ENCODE measurements at regions not wholly inside any gene's neighbourhood (a gene's known extent, or its start where the extent isn't known, plus 50 kb on each side); places are given as distances from the start of the nearest gene placed in this dataset.

DNA sequence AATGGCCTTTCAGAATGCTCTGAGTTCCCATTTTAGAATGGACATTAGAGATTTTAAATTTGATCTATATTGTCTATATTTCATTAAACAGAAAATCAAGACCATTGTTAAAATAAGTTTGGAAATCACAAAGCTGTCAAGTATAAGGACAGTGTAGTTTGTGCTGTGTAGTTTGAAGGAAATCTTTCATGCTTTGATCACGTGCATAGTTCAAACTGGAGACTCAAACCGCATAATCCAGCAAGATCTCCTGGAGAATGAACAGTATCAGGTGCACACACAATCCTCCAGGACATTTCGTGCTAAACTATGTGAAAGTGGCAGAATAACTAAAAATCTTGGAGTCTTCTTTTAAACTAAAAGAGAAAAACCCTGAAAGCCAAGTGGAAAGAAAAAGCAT lies 60.8 kb upstream of the TBXT start:
- H3K9me3 ChIP-seq (ENCODE audit: insufficient read depth in 2 of 2, low read depth in 1 of 2, low read length in 1 of 2), result no peaks in the 10 kb centered on the region
- H2BK120ac ChIP-seq (replicated peaks; ENCODE audit: low read depth, low read length), result no peak overlapping the region
- H3K79me2 ChIP-seq (ENCODE audit: control insufficient read depth in 1 of 2, insufficient read depth in 2 of 2, low read length in 2 of 2), result no peaks in the 10 kb centered on the region
- ChIA-PET CTCF (ENCODE audit: partially characterized antibody) (no interaction called here), POLR2A (ENCODE audit: partially characterized antibody) (no interaction called here)
- H2BK5ac ChIP-seq (ENCODE audit: low read depth, low read length), result no peak overlapping the region
- H4K8ac ChIP-seq (ENCODE audit: extremely low read depth, insufficient read depth, low read length), result no peak overlapping the region
- no peaks in the 10 kb centered on the region for H4K20me1 ChIP-seq (replicated peaks in 1 of 2; ENCODE audit: control insufficient read depth in 1 of 2, insufficient read depth in 2 of 2, low read length in 2 of 2)
- H3K56ac ChIP-seq (replicated peaks; ENCODE audit: insufficient read length, low read depth, low read length), result no peak overlapping the region
- no peak for DNase-seq (ENCODE audit: low read depth in 1 of 2, low spot score in 2 of 2)
- peaks cover 0 to 3% (median 0%) of the 10 kb centered on the region in 4 experiments; a peak in 2 of 7 replicates for H3K27me3 ChIP-seq (replicated peaks in 1 of 4; ENCODE audit: control insufficient read depth in 3 of 4, extremely low read depth in 1 of 4, insufficient read depth in 3 of 4, low read length in 3 of 4)
- no peak overlapping the region for H2BK15ac ChIP-seq (ENCODE audit: low read length)
- H2BK12ac ChIP-seq (ENCODE audit: low read depth, low read length), result no peak overlapping the region
- WGBS, 2 experiments (ENCODE audit: extremely low coverage in 1 of 2, insufficient coverage in 1 of 2, insufficient read length in 1 of 2, insufficient replicate concordance in 2 of 2, low coverage in 1 of 2, low lambda C conversion rate in 2 of 2, missing lambda C conversion rate in 1 of 2), result 82% methylated on average over 3 of the region's 3 CpGs; no CpG with 5 or more reads in 1 of the 2 experiments
- no peak overlapping the region for H2AFZ ChIP-seq (ENCODE audit: low read length)
- no peak overlapping the region for H3K18ac ChIP-seq (ENCODE audit: extremely low read depth, low read length)
- H3K23ac ChIP-seq (ENCODE audit: insufficient read length), result no peak overlapping the region
- no peak overlapping the region for H3K27ac ChIP-seq (ENCODE audit: low read depth, low read length)
- no peak overlapping the region for H4K91ac ChIP-seq (replicated peaks; ENCODE audit: insufficient read length, low read length)
- H3K14ac ChIP-seq (ENCODE audit: insufficient read length), result no peak overlapping the region
- H3K4me3 ChIP-seq (ENCODE audit: extremely low read depth in 1 of 4, insufficient read depth in 2 of 4, low read depth in 3 of 4, low read length in 4 of 4), result no peak overlapping the region
- no peak overlapping the region for H3K4me2 ChIP-seq (ENCODE audit: insufficient read depth in 1 of 2, low read depth in 2 of 2, low read length in 2 of 2)
- no peak overlapping the region for H2BK20ac ChIP-seq (ENCODE audit: low read length)
- FAIRE-seq, result no peak
- no peak overlapping the region for H4K5ac ChIP-seq (ENCODE audit: insufficient read length, low read depth, low read length)
- H3K79me1 ChIP-seq (ENCODE audit: low read depth, low read length), result no peaks in the 10 kb centered on the region
- H3K4me1 ChIP-seq (replicated peaks in 1 of 4; ENCODE audit: control insufficient read depth in 3 of 4, insufficient read depth in 4 of 4, low read length in 3 of 4), result no peaks in the 10 kb centered on the region
- H3K9ac ChIP-seq (replicated peaks in 1 of 4; ENCODE audit: extremely low read depth in 1 of 4, low read depth in 3 of 4, low read length in 3 of 4), result no peak overlapping the region
- H2AK5ac ChIP-seq (ENCODE audit: low read depth, low read length), result no peak overlapping the region
- no peaks in the 10 kb centered on the region for H3K23me2 ChIP-seq (ENCODE audit: low read depth, low read length)
- no peak overlapping the region for H3K4ac ChIP-seq (replicated peaks; ENCODE audit: insufficient read length, low read depth, low read length)
- no peaks in the 10 kb centered on the region for H3K36me3 ChIP-seq (ENCODE audit: control insufficient read depth in 2 of 4, insufficient read depth in 4 of 4, low read length in 3 of 4)
- TF ChIP-seq NANOG (IDR thresholded peaks at IDR 0.05; ENCODE audit: insufficient read depth, low read depth, low read length, poor library complexity, severe bottlenecking) (no peak), TBP (IDR thresholded peaks at IDR 0.05; ENCODE audit: low read depth, low read length) (no peak), BRCA1 (IDR thresholded peaks at IDR 0.05; ENCODE audit: low read depth, low read length) (no peak), POLR2A (IDR thresholded peaks at IDR 0.05; ENCODE audit: control extremely low read depth in 1 of 2, low read depth in 2 of 2, low read length in 2 of 2) (no peak), CHD1 (IDR thresholded peaks at IDR 0.05; ENCODE audit: low read depth, low read length) (no peak), JUN (IDR thresholded peaks at IDR 0.05; ENCODE audit: low read depth, low read length) (no peak), EGR1 (IDR thresholded peaks at IDR 0.05; ENCODE audit: borderline replicate concordance, low read depth, low read length) (no peak)
